Vagina (tissue), 2 donors: ENCODE measurements at regions not wholly inside any gene's neighbourhood (a gene's known extent, or its start where the extent isn't known, plus 50 kb on each side); places are given as distances from the start of the nearest gene placed in this dataset.
"Not testable (repeated sequence)": the region's sequence is repeated elsewhere in the genome, so short reads cannot be mapped to it uniquely, and the experiment has no call there.

Experiments used
- DNase-seq, 2 donors: peaks; one replicate each; pipeline ENCODE4 v3.0.0-alpha.2; 2017; ENCODE audit errors: extremely low spot score in 2 of 2
- H3K27ac ChIP-seq: fragments of 200-600 bp; sonication (generic); one replicate; pipeline ENCODE4 v1.5.1; 2019
- H3K27me3 ChIP-seq: fragments of 200-600 bp; sonication (generic); one replicate; pipeline ENCODE4 v1.5.1; 2019
- H3K36me3 ChIP-seq, 2 donors: fragments of 200-600 bp; sonication (generic); one replicate each; pipeline ENCODE4 v1.5.1; 2017 to 2019
- H3K4me1 ChIP-seq: fragments of 200-600 bp; sonication (generic); one replicate; pipeline ENCODE4 v1.5.1; 2019
- H3K4me3 ChIP-seq, 2 donors: fragments of 200-600 bp; sonication (generic); 1 replicate in 1 of 2; 2 replicates in 1 of 2; pipeline ENCODE4 v1.5.1; 2016 to 2019
- H3K9me3 ChIP-seq: fragments of 200-600 bp; sonication (generic); one replicate; pipeline ENCODE4 v1.5.1; 2019
- CTCF ChIP-seq, 3 experiments: fragments of 450-650 bp in 2 of 3; fragments of 200-600 bp in 1 of 3; sonication (generic) in 1 of 3; IDR thresholded peaks; one replicate each; pipeline ENCODE4 v1.5.1; 2017 to 2019; ENCODE audit warnings: antibody characterized with exemption in 3 of 3, mild to moderate bottlenecking in 2 of 3, moderate library complexity in 2 of 3
- POLR2A ChIP-seq, 2 donors: fragments of 450-650 bp; IDR thresholded peaks; one replicate each; pipeline ENCODE4 v1.6.1; 2017; ENCODE audit warnings: antibody characterized with exemption in 2 of 2, mild to moderate bottlenecking in 2 of 2, moderate library complexity in 2 of 2
- POLR2AphosphoS5 ChIP-seq, 2 donors: sonication (generic); formaldehyde crosslinking; IDR thresholded peaks; one replicate each; pipeline ENCODE4 v1.9.0; 2017; ENCODE audit warnings: antibody characterized with exemption in 2 of 2, mild to moderate bottlenecking in 2 of 2, low read depth in 1 of 2; ENCODE audit not compliant: insufficient read depth in 1 of 2
- intact Hi-C: fragments of 100-400 bp; cut with DNase I; formaldehyde crosslinking; loops from one replicate; pipeline ENCODE4 v1.15.1; 2023

GRCh38 chr21:19228226-19228625, 824.6 kb upstream of the TMPRSS15 start:
- no peak for DNase-seq
- no peak overlapping the region for H3K27ac ChIP-seq
- H3K9me3 ChIP-seq = no peaks in the 10 kb centered on the region
- no peaks in the 10 kb centered on the region for H3K36me3 ChIP-seq
- no peaks in the 10 kb centered on the region for H3K27me3 ChIP-seq
- intact Hi-C loops = no loop called here
- H3K4me1 ChIP-seq = no peaks in the 10 kb centered on the region
- no peak for TF ChIP-seq POLR2AphosphoS5 (IDR thresholded peaks at IDR 0.05; ENCODE audit: insufficient read depth in 1 of 2, low read depth in 1 of 2)
- no peak for TF ChIP-seq POLR2A (IDR thresholded peaks at IDR 0.05)
- TF ChIP-seq CTCF (IDR thresholded peaks at IDR 0.05) = no peak
- H3K4me3 ChIP-seq = no peak overlapping the region

- H3K27me3 ChIP-seq, H3K4me3 ChIP-seq, H3K36me3 ChIP-seq, intact Hi-C loops, H3K4me1 ChIP-seq, DNase-seq, H3K27ac ChIP-seq, H3K9me3 ChIP-seq: not testable (repeated sequence)
These were observed 830.3 kb upstream of the TMPRSS15 start for GRCh38 chr21:19233841-19234240.

- H3K4me3 ChIP-seq = no peak overlapping the region
- intact Hi-C loops = no loop called here
- H3K27me3 ChIP-seq = no peaks in the 10 kb centered on the region
- no peak for TF ChIP-seq POLR2A (IDR thresholded peaks at IDR 0.05)
- no peak for TF ChIP-seq POLR2AphosphoS5 (IDR thresholded peaks at IDR 0.05; ENCODE audit: insufficient read depth in 1 of 2, low read depth in 1 of 2)
- no peak for TF ChIP-seq CTCF (IDR thresholded peaks at IDR 0.05)
- H3K27ac ChIP-seq = no peak overlapping the region
- H3K9me3 ChIP-seq = no peaks in the 10 kb centered on the region
- H3K4me1 ChIP-seq = no peaks in the 10 kb centered on the region
- no peak for DNase-seq
- no peaks in the 10 kb centered on the region for H3K36me3 ChIP-seq
These were observed 832.6 kb upstream of the TMPRSS15 start for GRCh38 chr21:19236209-19236608.

GRCh38 chr21:19237608-19238007, 834.0 kb upstream of the TMPRSS15 start:
- no peak for DNase-seq
- Histone ChIP-seq H3K9me3 (no peaks in the 10 kb centered on the region), H3K4me1 (no peaks in the 10 kb centered on the region), H3K27ac (no peak overlapping the region), H3K4me3 (no peak overlapping the region), H3K36me3 (no peaks in the 10 kb centered on the region), H3K27me3 (no peaks in the 10 kb centered on the region)
- intact Hi-C loops = no loop called here
- TF ChIP-seq CTCF (IDR thresholded peaks at IDR 0.05) = no peak
- TF ChIP-seq POLR2AphosphoS5 (IDR thresholded peaks at IDR 0.05; ENCODE audit: insufficient read depth in 1 of 2, low read depth in 1 of 2) = no peak
- TF ChIP-seq POLR2A (IDR thresholded peaks at IDR 0.05) = no peak

GRCh38 chr21:19239696-19240095, 836.1 kb upstream of the TMPRSS15 start:
- no peaks in the 10 kb centered on the region for H3K36me3 ChIP-seq
- no peaks in the 10 kb centered on the region for H3K27me3 ChIP-seq
- no peak overlapping the region for H3K4me3 ChIP-seq
- H3K27ac ChIP-seq = no peak overlapping the region
- no peak for TF ChIP-seq CTCF (IDR thresholded peaks at IDR 0.05)
- TF ChIP-seq POLR2A (IDR thresholded peaks at IDR 0.05) = no peak
- no peak for TF ChIP-seq POLR2AphosphoS5 (IDR thresholded peaks at IDR 0.05; ENCODE audit: insufficient read depth in 1 of 2, low read depth in 1 of 2)
- no peaks in the 10 kb centered on the region for H3K4me1 ChIP-seq
- DNase-seq = no peak
- H3K9me3 ChIP-seq = no peaks in the 10 kb centered on the region
- intact Hi-C loops = no loop called here
